ENCODE measurements at regions not wholly inside any gene's neighbourhood (a gene's known extent, or its start where the extent isn't known, plus 50 kb on each side); places are given as distances from the start of the nearest gene placed in this dataset.

DNA sequence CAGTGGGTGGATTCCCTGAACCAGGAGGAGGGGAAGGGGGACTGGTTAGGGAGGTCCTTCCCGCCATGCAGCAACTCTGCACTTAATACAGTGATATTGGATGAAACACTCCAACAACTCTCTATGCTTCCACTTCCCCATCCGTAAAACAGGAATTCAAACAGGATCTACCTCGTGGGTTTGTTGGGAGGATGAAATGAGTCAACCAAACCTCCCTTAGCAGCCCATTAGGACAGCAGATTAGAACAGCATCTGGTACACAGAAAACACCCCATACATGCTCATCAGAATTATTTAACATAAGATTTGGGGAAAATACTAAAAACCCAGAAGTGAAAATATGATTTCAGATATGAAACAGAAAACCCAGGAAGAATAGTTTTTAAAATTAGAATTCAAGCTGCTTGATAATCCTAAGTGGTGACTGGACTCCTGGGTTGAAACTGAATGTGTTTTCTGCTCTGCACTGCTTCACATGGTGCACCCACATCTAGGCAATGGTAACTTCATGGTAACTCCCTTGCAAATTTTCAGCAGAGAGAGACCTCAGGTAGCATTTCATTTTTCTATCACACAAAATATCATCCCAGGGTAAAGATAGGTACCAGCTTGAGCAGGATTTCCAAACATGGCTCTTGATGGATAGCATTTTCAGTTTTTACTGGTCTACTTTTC lies 326.8 kb upstream of the FRG2C start:
- TF ChIP-seq TCF4 (CRISPR knock-in tag; IDR thresholded peaks at IDR 0.05; ENCODE audit: borderline replicate concordance) (no peak), OSR1 (CRISPR knock-in tag; IDR thresholded peaks at IDR 0.05) (no peak), ZNF8 (CRISPR knock-in tag; IDR thresholded peaks at IDR 0.05) (no peak), BACH2 (CRISPR knock-in tag; IDR thresholded peaks at IDR 0.05; ENCODE audit: borderline replicate concordance) (no peak), RARB (CRISPR knock-in tag; IDR thresholded peaks at IDR 0.05) (no peak), ZFP30 (CRISPR knock-in tag; IDR thresholded peaks at IDR 0.05) (no peak), GLIS3 (CRISPR knock-in tag; IDR thresholded peaks at IDR 0.05) (no peak), CSDC2 (CRISPR knock-in tag; IDR thresholded peaks at IDR 0.05) (no peak), ARNTL (CRISPR knock-in tag; IDR thresholded peaks at IDR 0.05; ENCODE audit: borderline replicate concordance, low read depth) (no peak), ZNF565 (CRISPR knock-in tag; conservative IDR thresholded peaks at IDR 0.05; ENCODE audit: low read depth) (no peak), ZNF70 (CRISPR knock-in tag; IDR thresholded peaks at IDR 0.05) (no peak), ESRRG (CRISPR knock-in tag; IDR thresholded peaks at IDR 0.05) (no peak), ZC3H10 (CRISPR knock-in tag; IDR thresholded peaks at IDR 0.05) (no peak)
- TF ChIP-seq, protein P1, sequence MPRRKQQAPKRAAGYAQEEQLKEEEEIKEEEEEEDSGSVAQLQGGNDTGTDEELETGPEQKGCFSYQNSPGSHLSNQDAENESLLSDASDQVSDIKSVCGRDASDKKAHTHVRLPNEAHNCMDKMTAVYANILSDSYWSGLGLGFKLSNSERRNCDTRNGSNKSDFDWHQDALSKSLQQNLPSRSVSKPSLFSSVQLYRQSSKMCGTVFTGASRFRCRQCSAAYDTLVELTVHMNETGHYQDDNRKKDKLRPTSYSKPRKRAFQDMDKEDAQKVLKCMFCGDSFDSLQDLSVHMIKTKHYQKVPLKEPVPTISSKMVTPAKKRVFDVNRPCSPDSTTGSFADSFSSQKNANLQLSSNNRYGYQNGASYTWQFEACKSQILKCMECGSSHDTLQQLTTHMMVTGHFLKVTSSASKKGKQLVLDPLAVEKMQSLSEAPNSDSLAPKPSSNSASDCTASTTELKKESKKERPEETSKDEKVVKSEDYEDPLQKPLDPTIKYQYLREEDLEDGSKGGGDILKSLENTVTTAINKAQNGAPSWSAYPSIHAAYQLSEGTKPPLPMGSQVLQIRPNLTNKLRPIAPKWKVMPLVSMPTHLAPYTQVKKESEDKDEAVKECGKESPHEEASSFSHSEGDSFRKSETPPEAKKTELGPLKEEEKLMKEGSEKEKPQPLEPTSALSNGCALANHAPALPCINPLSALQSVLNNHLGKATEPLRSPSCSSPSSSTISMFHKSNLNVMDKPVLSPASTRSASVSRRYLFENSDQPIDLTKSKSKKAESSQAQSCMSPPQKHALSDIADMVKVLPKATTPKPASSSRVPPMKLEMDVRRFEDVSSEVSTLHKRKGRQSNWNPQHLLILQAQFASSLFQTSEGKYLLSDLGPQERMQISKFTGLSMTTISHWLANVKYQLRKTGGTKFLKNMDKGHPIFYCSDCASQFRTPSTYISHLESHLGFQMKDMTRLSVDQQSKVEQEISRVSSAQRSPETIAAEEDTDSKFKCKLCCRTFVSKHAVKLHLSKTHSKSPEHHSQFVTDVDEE (CRISPR knock-in tag; IDR thresholded peaks at IDR 0.05) = no peak
- TF ChIP-seq, protein P2, sequence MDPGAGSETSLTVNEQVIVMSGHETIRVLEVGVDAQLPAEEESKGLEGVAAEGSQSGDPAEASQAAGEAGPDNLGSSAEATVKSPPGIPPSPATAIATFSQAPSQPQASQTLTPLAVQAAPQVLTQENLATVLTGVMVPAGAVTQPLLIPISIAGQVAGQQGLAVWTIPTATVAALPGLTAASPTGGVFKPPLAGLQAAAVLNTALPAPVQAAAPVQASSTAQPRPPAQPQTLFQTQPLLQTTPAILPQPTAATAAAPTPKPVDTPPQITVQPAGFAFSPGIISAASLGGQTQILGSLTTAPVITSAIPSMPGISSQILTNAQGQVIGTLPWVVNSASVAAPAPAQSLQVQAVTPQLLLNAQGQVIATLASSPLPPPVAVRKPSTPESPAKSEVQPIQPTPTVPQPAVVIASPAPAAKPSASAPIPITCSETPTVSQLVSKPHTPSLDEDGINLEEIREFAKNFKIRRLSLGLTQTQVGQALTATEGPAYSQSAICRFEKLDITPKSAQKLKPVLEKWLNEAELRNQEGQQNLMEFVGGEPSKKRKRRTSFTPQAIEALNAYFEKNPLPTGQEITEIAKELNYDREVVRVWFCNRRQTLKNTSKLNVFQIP (CRISPR knock-in tag; IDR thresholded peaks at IDR 0.05; ENCODE audit: borderline replicate concordance, low read depth) = no peak
- TF ChIP-seq, protein P3, sequence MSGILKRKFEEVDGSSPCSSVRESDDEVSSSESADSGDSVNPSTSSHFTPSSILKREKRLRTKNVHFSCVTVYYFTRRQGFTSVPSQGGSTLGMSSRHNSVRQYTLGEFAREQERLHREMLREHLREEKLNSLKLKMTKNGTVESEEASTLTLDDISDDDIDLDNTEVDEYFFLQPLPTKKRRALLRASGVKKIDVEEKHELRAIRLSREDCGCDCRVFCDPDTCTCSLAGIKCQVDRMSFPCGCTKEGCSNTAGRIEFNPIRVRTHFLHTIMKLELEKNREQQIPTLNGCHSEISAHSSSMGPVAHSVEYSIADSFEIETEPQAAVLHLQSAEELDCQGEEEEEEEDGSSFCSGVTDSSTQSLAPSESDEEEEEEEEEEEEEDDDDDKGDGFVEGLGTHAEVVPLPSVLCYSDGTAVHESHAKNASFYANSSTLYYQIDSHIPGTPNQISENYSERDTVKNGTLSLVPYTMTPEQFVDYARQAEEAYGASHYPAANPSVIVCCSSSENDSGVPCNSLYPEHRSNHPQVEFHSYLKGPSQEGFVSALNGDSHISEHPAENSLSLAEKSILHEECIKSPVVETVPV (CRISPR knock-in tag; IDR thresholded peaks at IDR 0.05) = no peak
- ATAC-seq = no peak

DNA sequence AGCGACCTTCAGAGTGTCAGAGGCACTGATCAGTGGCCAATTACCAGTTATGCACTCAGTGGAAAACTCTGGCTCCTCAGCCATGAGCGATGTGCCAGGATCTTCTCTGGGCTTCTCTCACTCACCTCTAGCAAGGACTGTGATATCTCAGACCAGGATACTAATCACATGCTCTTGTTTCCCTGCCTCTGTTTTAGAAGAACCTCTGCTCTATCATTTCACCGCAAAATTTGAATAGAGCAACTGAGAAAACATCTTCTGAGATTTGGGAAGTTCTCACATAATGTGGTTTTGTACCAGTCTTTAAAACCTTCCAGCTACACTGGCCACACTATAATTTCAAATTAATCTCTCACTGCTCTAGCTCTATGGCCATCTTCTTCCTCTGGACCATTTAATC lies 325.8 kb upstream of the FRG2C start:
- no peak for TF ChIP-seq ZNF565 (CRISPR knock-in tag; conservative IDR thresholded peaks at IDR 0.05; ENCODE audit: low read depth)
- no peak for TF ChIP-seq ZNF8 (CRISPR knock-in tag; IDR thresholded peaks at IDR 0.05)
- TF ChIP-seq, protein P4, sequence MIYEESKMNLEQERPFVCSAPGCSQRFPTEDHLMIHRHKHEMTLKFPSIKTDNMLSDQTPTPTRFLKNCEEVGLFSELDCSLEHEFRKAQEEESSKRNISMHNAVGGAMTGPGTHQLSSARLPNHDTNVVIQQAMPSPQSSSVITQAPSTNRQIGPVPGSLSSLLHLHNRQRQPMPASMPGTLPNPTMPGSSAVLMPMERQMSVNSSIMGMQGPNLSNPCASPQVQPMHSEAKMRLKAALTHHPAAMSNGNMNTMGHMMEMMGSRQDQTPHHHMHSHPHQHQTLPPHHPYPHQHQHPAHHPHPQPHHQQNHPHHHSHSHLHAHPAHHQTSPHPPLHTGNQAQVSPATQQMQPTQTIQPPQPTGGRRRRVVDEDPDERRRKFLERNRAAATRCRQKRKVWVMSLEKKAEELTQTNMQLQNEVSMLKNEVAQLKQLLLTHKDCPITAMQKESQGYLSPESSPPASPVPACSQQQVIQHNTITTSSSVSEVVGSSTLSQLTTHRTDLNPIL (CRISPR knock-in tag; IDR thresholded peaks at IDR 0.05; ENCODE audit: low read depth) = no peak
- TF ChIP-seq, protein P2 (CRISPR knock-in tag; IDR thresholded peaks at IDR 0.05; ENCODE audit: borderline replicate concordance, low read depth) = no peak
- no peak for TF ChIP-seq TCF4 (CRISPR knock-in tag; IDR thresholded peaks at IDR 0.05; ENCODE audit: borderline replicate concordance)
- TF ChIP-seq GLIS3 (CRISPR knock-in tag; IDR thresholded peaks at IDR 0.05) = no peak
- no peak for TF ChIP-seq ZNF70 (CRISPR knock-in tag; IDR thresholded peaks at IDR 0.05)
- no peak for TF ChIP-seq ESRRG (CRISPR knock-in tag; IDR thresholded peaks at IDR 0.05)
- TF ChIP-seq ZFP3 (CRISPR knock-in tag; IDR thresholded peaks at IDR 0.05) = no peak
- TF ChIP-seq ISL1 (CRISPR knock-in tag; IDR thresholded peaks at IDR 0.05) = no peak
- TF ChIP-seq, protein P3 (CRISPR knock-in tag; IDR thresholded peaks at IDR 0.05) = no peak
- no peak for TF ChIP-seq ARNTL (CRISPR knock-in tag; IDR thresholded peaks at IDR 0.05; ENCODE audit: borderline replicate concordance, low read depth)
- ATAC-seq = no peak

Data from SK-N-SH treated with all-trans-retinoic acid at 6 μM for 48 hours (cell line).